Sigmoid colon (tissue), 6 donors: ENCODE measurements at regions not wholly inside any gene's neighbourhood (a gene's known extent, or its start where the extent isn't known, plus 50 kb on each side); places are given as distances from the start of the nearest gene placed in this dataset.

Source experiments
- DNase-seq: peaks from one replicate; pipeline ENCODE4 v3.0.0-alpha.2; 2019
- H3K27ac ChIP-seq, 4 donors: fragments of 200-600 bp; sonication (generic); one replicate each; pipeline ENCODE4 v1.5.1; 2016 to 2019; ENCODE audit warnings: mild to moderate bottlenecking in 1 of 4
- H3K27me3 ChIP-seq, 3 donors: fragments of 200-600 bp; sonication (generic); one replicate each; pipeline ENCODE4 v1.5.1; 2019; ENCODE audit warnings: mild to moderate bottlenecking in 1 of 3
- H3K36me3 ChIP-seq, 4 donors: fragments of 200-600 bp; sonication (generic); one replicate each; pipeline ENCODE4 v1.5.1; 2016 to 2019
- H3K4me1 ChIP-seq, 4 donors: fragments of 200-600 bp; sonication (generic); one replicate each; pipeline ENCODE4 v1.5.1; 2017 to 2019
- H3K4me3 ChIP-seq, 4 donors: fragments of 200-600 bp; sonication (generic); one replicate each; pipeline ENCODE4 v1.5.1; 2017 to 2019; ENCODE audit warnings: mild to moderate bottlenecking in 2 of 4, moderate library complexity in 1 of 4
- H3K9me3 ChIP-seq, 4 donors: fragments of 200-600 bp in 3 of 4; sonication (generic) in 3 of 4; one replicate each; pipeline versions ENCODE4 v1.5.1 to v1.6.1; 2013 to 2019
- EP300 ChIP-seq, 4 donors: sonication (generic); formaldehyde crosslinking; IDR thresholded peaks; one replicate each; pipeline ENCODE4 v1.6.1; 2017; ENCODE audit warnings: antibody characterized with exemption in 4 of 4
- POLR2A ChIP-seq, 2 donors: fragments of 450-650 bp; IDR thresholded peaks; one replicate each; pipeline ENCODE4 v1.6.1; 2016; ENCODE audit warnings: antibody characterized with exemption in 2 of 2, mild to moderate bottlenecking in 2 of 2, moderate library complexity in 2 of 2
- POLR2AphosphoS5 ChIP-seq, 4 donors: sonication (generic); formaldehyde crosslinking; IDR thresholded peaks; one replicate each; pipeline ENCODE4 v1.6.1; 2017; ENCODE audit warnings: antibody characterized with exemption in 4 of 4
- WGBS, 2 donors: extraction: QIAGEN DNeasy Blood & Tissue Kit; methylation state at CpG; one replicate each; pipeline ENCODE4 v1.1.7; 2013; 5-methylcytosine and 5-hydroxymethylcytosine counted together
- intact Hi-C: fragments of 100-400 bp; cut with DNase I; formaldehyde crosslinking; loops from one replicate; pipeline ENCODE4 v1.15.1; 2023
- TF ChIP-seq, protein P1 (sequence below), 4 experiments: fragments of 450-650 bp in 3 of 4; fragments of 200-600 bp in 1 of 4; IDR thresholded peaks; one replicate each; pipeline ENCODE4 v1.5.1; 2016 to 2019; ENCODE audit warnings: antibody characterized with exemption in 4 of 4, mild to moderate bottlenecking in 3 of 4, moderate library complexity in 2 of 4
- donor health status: healthy with polysubstance abuse.
- donor health status: healthy.

DNA sequence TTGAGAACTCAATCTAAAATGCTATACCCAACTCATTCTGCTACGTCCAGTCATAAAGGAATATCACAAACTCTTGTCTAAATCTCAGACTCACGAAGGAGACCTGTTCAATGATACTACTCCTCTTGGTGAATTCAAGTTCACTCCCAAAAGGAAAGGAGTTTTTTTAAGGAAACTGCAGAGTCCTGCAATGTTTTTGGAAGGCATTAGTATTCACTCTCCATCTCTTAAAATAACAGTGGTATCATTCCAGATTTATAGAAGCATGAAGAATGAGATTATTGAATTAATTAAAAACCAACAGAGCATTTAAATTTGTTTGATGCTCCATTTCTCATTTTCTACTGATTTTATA lies 73.4 kb downstream of the FOXD1 start:
- peaks cover 1 to 4% (median 3%) of the 10 kb centered on the region in 3 donors for H3K27me3 ChIP-seq
- no peak overlapping the region for H3K4me3 ChIP-seq
- no peak for DNase-seq
- intact Hi-C loops, result loop anchor here (10.0 kb wide), 1 partner anchor 70 kb away; the partner anchor contains the start of gene FOXD1
- H3K9me3 ChIP-seq, result no peaks in the 10 kb centered on the region
- H3K36me3 ChIP-seq, result no peaks in the 10 kb centered on the region
- 86 to 89% methylated on average over 2 of the region's 2 CpGs for WGBS, 2 donors
- peaks cover 0 to 40% (median 26%) of the 10 kb centered on the region in 4 donors for H3K4me1 ChIP-seq
- TF ChIP-seq, protein P1, sequence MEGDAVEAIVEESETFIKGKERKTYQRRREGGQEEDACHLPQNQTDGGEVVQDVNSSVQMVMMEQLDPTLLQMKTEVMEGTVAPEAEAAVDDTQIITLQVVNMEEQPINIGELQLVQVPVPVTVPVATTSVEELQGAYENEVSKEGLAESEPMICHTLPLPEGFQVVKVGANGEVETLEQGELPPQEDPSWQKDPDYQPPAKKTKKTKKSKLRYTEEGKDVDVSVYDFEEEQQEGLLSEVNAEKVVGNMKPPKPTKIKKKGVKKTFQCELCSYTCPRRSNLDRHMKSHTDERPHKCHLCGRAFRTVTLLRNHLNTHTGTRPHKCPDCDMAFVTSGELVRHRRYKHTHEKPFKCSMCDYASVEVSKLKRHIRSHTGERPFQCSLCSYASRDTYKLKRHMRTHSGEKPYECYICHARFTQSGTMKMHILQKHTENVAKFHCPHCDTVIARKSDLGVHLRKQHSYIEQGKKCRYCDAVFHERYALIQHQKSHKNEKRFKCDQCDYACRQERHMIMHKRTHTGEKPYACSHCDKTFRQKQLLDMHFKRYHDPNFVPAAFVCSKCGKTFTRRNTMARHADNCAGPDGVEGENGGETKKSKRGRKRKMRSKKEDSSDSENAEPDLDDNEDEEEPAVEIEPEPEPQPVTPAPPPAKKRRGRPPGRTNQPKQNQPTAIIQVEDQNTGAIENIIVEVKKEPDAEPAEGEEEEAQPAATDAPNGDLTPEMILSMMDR (IDR thresholded peaks at IDR 0.05), result no peak
- TF ChIP-seq POLR2A (IDR thresholded peaks at IDR 0.05), result no peak
- TF ChIP-seq EP300 (IDR thresholded peaks at IDR 0.05), result no peak
- no peak for TF ChIP-seq POLR2AphosphoS5 (IDR thresholded peaks at IDR 0.05)
- no peak overlapping the region for H3K27ac ChIP-seq

GRCh38 chr5:73374520-73375190 lies 73.9 kb downstream of the FOXD1 start:
- no peak overlapping the region for H3K27ac ChIP-seq
- H3K4me1 ChIP-seq, result peaks cover 0 to 40% (median 26%) of the 10 kb centered on the region in 4 donors
- H3K36me3 ChIP-seq, result no peaks in the 10 kb centered on the region
- no peaks in the 10 kb centered on the region for H3K27me3 ChIP-seq
- no peak for TF ChIP-seq POLR2A (IDR thresholded peaks at IDR 0.05)
- TF ChIP-seq, protein P1 (IDR thresholded peaks at IDR 0.05), result no peak
- peak in 2 of 4 donors; percentile 22 to 26 for TF ChIP-seq EP300 (IDR thresholded peaks at IDR 0.05)
- peak; percentile 42 to 93 (median 88) for TF ChIP-seq POLR2AphosphoS5 (IDR thresholded peaks at IDR 0.05)
- no peak overlapping the region for H3K4me3 ChIP-seq
- WGBS, 2 donors, result 64 to 77% methylated on average over 7 of the region's 7 CpGs
- DNase-seq, result no peak
- intact Hi-C loops, result loop anchor here (10.0 kb wide), 1 partner anchor 70 kb away; the partner anchor contains the start of gene FOXD1
- no peaks in the 10 kb centered on the region for H3K9me3 ChIP-seq

DNA sequence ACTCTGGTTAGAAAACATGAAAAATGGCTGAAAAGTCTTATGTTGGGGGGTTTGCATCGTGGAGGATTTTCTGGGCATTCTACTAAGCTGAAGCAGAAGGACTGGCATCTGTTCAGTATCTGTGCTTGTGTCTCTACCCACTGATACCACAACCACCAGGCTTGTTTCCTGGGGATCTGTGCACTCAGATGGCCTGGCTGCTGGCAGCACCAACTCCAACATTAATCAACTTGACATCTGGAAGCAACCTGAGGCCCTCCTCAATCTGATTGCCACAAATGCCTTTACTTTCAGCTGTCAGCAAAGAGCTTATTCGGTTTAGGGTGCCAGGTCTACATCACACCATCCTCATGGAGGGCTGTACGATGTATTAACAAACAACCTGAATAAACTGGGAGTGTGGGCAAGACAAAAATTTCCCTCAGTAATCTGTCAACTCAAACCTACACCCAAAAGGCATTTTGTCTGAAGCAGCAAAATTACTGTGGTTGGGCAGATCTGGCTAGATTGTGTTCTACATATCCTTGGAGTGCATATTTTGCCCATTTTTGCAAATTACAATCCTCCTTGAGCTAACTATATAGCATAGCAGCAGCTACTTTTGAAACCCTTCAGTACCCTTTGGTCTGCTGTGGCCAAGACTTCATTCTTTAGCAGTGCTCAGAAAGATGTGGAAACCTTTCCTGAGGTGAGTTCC lies 74.6 kb downstream of the FOXD1 start:
- TF ChIP-seq, protein P1 (IDR thresholded peaks at IDR 0.05), result no peak
- TF ChIP-seq POLR2AphosphoS5 (IDR thresholded peaks at IDR 0.05) (no peak), POLR2A (IDR thresholded peaks at IDR 0.05) (no peak), EP300 (IDR thresholded peaks at IDR 0.05) (no peak)
- no peaks in the 10 kb centered on the region for H3K27me3 ChIP-seq
- intact Hi-C loops, result loop anchor here (10.0 kb wide), 1 partner anchor 71 kb away; the partner anchor contains the start of gene FOXD1

GRCh38 chr5:73370640-73371583 lies 77.7 kb downstream of the FOXD1 start:
- H3K27ac ChIP-seq, result no peak overlapping the region
- no peak for DNase-seq
- H3K9me3 ChIP-seq, result no peaks in the 10 kb centered on the region
- no peaks in the 10 kb centered on the region for H3K36me3 ChIP-seq
- intact Hi-C loops, result loop anchor here (10.0 kb wide), 1 partner anchor 74 kb away; the partner anchor contains the start of gene FOXD1
- H3K4me3 ChIP-seq, result no peak overlapping the region
- TF ChIP-seq POLR2A (IDR thresholded peaks at IDR 0.05) (no peak), POLR2AphosphoS5 (IDR thresholded peaks at IDR 0.05) (peak in 2 of 4 donors; percentile 55 to 66)
- no peaks in the 10 kb centered on the region for H3K27me3 ChIP-seq
- WGBS, 2 donors, result 52 to 67% methylated on average over 12 of the region's 12 CpGs
- H3K4me1 ChIP-seq, result peaks cover 0 to 47% (median 31%) of the 10 kb centered on the region in 4 donors

More for the DNA sequence above, 74.6 kb downstream of the FOXD1 start:
- no peak overlapping the region for H3K27ac ChIP-seq
- no peak for DNase-seq
- H3K36me3 ChIP-seq, result no peaks in the 10 kb centered on the region
- H3K9me3 ChIP-seq, result no peaks in the 10 kb centered on the region
- no peak overlapping the region for H3K4me3 ChIP-seq
- whole genome bisulfite sequencing, 2 donors, result 84 to 88% methylated on average over 3 of the region's 3 CpGs
- peaks cover 0 to 43% (median 26%) of the 10 kb centered on the region in 4 donors for H3K4me1 ChIP-seq
